Right lung (tissue), 2 donors: ENCODE measurements at regions not wholly inside any gene's neighbourhood (a gene's known extent, or its start where the extent isn't known, plus 50 kb on each side); places are given as distances from the start of the nearest gene placed in this dataset.
"Not testable (repeated sequence)": the region's sequence is repeated elsewhere in the genome, so short reads cannot be mapped to it uniquely, and the experiment has no call there.

Experiments
- DNase-seq, 2 donors: peaks; one replicate each; pipeline ENCODE4 v3.0.0-alpha.2; 2013

DNA sequence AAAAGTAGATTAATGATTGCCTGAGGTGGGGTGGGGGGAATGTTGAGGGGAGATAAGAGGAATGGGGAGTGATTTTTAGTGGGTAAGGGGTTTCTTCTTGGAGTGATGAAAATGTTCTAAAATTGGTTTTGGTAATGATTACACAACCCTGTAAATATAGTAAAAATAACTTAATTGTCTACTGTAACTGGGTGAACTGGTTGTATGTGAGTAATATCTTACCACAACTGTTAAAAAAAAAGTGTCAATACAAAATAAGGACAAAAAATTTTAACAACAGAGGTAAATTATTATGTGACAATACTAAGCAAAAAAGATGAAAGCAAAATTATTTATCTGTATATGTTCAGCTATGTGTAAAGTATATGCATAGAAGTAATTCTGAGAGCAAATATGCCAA is 86.3 kb upstream of the RASSF8 start:
- no peak for DNase-seq

DNA sequence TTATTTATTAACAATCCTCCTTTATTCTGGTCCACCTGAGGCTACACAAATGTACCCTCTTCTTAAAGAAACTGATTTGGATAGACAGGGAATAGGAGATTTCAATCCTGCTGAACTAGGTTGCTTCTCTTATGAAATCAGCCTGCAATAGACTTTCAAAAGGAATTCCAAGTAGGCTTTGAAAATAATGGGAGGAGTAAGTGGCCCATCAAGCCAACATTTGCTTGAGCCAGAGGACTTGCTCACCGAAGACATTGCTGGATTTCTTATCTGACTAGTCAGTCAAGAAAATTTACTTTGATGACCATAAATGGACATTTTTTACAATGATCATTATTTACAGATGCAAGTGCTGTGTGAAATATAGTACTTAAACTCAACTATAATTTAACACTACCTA is 82.8 kb upstream of the RASSF8 start:
- DNase-seq, result no peak

DNA sequence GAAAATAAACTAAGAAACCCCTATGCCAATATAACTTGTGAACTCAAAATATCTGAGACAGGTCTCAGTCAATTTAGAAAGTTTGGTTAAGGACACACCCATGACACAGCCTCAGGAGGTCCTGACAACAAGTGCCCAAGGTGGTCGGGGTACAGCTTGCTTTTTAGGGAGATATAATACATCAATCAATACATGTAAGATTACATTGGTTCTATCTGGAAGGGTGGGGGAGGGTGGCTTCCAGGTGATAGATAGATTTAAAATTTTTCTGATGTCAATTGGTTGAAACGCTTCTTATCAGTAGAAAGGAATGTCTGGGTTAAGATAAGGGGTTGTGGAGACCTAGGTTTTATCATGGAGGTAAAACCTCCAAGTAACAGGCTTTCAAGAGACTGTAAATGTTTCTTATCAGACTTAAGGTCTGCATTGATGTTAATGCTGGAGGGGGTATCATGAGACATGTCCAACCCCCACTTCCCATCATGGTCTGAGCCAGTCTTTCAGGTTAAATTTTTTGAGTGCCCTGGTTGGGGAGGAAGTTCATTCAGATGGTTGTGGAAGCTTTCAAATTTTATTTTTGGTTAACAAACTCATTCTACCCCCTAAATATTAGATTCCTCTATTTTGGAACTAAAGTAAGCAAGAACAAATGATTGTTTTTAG is 82.0 kb upstream of the RASSF8 start:
- no peak for DNase-seq

DNA sequence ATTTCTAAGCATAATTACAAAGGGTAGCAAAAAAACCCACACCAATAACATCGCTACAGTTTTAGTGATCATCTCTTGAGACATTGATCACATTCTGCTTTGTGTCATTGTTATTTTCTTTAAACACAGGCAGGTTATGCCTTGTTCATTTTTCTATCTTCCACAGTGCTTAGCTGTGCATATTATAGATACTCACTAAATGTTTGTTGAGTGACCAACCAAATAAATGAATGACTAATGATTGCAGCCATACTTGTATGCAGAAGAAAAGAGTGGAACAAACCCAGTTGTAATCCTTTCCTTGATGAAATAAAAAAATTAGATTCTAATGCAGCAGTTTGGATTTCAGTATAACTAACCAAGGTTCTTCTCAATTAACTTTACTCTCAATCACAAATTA is 81.0 kb upstream of the RASSF8 start:
- DNase-seq, result no peak

DNA sequence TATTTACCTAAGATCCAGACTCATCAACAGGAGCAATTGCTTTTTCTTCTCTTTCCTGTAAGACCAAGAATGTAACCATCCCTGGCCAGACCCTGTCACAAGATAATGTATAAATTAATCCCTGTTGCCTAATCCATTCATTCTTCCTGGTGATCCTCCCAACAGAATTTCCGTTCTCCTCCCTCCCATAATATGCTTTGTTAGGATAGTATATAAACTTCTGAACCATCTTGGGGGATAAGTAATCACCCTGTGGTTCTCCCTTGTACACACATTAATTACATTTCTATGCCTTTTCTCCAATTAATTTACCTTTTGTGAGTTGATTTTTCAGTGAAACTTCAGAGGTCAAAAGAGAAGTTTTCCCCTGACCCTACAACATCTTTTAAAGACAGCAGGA is 76.2 kb upstream of the RASSF8 start:
- DNase-seq, result no peak

DNA sequence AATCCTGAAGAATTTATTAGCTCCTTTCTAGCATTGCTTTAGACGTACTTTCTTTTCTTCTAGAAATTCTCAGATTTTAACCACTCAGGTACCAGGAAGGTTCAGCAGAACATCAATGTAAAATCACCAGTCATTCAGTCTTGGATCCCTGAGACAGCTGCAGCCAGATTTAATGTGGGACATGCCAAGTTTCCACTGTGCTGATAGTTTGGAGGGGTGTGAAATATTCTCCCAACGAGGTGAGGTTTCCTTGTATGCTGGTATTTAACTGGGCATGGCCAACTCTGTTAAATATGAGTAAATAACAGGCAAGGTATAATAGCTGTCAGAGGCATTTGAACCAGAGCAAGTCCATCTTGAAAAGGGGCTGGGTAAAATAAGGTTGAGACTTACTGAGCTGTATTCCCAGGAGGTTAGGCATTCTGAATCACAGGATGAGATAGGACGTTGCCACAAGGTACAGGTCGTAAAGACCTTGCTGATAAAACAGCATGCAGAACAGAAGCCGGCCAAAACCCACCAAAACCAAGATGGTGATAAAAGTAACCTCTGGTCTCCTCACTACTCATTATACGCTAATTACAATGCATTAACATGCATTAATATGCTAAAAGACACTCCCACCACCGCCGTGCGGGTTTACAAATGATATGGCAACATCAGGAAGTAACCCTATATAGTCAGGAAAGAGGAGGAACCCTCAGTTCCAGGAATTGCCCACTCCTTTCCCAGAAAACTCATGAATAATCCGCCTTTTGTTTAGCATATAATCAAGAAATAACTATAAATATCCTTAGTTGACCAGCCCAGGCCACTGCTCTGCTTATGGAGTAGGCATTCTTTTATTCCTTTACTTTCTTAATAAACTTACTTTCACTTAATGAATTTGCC is 75.2 kb upstream of the RASSF8 start:
- no peak for DNase-seq

DNA sequence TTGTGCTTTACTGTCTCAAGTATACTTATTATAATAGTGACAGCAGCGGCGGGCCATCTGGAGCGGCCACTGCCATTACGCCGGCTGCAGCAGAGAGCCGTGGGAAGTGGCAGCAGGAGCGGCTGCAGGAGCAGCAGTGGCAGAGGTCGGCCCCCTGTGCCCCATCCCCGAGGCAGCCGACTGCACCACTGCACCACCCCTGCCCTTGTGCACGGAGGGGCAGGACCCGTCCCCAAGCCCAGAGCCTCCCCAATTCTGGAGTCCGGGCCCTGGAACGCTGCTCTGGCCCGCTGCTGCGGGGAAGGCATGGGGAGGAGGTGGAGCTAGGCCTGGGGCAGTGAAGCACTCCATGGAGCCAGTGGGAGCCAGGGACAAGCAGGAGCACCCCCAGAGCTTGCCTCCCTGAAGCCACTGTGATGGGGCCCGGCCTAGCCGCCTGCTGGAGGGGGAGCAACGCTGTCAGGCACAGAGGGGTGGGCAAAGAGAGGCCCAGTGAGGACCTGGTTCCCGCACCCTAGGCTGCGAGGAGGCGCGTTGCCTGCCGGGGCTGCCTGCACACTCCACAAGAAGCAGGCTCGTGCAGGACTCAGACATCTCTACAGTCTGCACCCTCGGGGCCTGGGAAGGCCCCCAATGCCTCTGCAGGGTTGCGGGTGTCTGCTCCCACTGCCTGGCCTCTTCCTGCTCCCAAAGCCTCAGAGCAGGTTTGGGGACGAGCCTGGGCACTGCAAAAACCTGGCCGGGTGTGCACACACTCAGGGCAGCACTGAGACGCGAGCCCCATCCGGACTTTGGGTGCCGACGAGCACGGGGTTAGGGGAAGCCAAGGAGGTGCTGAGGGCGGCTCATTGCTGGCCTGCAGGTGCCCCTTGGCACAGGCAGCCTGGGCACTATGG is 74.2 kb upstream of the RASSF8 start:
- DNase-seq, result no peak

DNA sequence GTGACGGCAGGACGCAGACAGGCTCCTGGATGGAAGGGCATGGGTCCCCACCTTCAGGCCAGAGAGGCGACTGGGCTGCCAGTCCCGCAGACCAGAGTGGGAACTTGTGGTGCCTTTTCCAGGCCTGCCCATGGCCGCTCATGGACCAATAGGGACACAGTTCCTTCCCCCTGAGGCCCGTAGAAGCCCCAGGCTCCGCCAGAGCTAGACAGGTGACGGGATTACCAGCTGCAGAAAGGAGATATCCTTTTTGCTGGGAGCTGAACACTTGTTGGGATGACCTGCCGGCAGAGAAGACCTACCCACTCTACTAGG is 73.6 kb upstream of the RASSF8 start:
- no peak for DNase-seq

DNA sequence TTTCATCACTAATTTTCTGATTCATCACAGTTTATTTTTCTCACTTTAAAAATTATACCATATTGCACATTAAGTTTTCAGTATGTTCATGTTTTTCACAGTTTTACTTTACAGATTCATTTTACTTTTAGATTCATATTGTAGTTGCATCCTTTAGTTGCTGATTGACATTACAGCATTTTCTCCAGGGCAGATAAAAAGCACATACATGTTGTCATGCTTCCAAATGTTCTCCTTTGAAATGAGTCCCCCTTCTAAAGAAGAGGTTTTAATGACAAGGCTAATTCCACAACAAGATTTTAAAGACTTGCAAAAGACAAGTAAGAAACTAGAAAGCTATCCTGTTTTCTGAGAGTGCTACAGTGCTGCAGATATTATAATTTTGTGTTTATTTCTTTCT is 72.1 kb upstream of the RASSF8 start:
- DNase-seq, result no peak

DNA sequence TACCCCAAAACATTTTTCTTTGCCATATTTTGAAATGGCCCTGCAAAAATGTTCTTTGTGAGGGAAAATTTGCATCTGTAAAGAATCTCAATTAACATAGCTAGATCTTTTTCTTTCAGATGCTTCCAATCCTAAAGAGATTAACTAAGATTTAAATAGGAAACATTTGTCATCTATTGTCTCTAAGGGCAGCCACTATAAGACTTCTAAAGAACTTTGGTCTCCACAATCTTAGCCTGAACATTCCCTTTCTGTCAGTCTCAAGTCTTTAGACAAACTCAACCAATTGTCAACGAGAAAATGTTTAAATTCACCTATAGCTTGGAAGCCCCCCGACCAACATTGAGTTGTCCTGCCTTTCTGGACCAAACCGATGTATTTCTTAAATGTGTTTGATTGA is 71.1 kb upstream of the RASSF8 start:
- DNase-seq, result no peak

DNA sequence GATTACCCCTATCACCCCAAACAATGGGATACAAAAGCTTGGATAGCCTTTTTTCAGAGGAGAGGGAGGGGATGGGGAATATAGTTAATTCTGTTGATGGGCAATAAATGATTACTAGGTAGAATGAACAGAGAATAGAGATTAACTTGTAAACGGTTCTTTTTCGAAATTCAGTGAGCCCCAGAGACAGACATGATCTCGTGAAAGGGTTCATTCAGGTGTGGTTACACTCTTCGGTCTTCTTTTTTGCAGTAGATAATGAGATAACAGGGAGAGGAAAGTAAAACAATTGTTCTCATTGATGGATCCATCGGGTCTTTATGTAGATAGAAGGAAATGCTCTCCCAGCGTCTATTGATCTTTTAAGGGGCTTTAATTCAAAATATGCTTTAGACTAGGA is 69.3 kb upstream of the RASSF8 start:
- no peak for DNase-seq

DNA sequence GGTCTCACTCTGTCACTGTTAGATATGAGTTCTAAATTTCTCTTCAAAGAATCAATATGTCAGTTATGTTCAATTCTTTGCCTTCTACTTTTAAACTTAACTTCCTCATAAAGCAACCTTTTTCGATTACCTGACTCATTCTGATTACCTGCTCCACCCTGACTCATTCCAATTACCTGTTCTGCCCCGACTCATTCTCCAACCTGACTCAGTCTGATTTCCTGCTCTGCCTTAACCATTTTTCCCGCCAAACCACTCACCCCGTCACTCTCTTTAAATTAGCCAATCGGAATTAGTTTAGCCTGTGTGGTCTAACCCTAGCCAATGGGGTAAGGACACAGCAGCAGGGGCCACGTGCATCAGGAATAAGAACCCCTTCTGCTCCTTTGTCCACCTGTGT is 67.4 kb upstream of the RASSF8 start:
- DNase-seq, result not testable (repeated sequence)

DNA sequence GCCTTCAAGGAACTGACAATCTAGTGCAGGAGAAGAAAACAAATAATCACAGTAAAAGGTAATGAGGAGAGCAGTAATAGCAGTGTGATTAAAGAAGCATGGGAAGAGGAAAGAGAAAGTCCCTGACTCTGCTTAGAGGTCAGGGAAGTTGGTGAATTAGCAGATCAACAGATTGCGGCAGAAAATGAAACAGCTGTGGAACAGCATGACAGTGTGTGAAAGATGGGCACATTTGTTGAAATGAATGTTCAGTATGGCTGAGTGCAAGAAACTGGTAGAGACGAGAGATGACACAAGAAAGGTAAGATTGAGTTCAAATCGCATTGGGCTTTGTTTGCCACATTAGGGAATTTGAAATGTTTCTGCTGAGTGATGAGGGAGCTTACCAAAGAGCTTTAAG is 63.7 kb upstream of the RASSF8 start:
- no peak for DNase-seq

DNA sequence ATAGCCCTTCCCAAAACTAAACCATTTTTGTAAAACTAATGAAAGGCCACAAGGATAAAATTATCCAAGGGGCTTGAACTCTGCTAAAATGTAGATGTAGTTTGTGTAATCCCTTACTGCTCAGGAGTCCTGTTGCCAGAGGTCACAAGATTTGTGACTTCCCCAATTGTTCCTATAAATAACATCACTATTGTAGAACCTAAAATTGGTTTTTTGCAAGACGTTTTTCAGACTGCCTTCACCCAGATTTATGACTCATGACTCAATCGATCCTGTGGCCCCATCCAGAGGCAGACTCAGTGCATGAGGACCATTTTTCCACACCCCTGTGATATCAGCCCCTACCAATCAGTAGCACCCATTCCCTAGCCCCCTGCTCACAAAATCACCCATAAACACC is 61.5 kb upstream of the RASSF8 start:
- no peak for DNase-seq

DNA sequence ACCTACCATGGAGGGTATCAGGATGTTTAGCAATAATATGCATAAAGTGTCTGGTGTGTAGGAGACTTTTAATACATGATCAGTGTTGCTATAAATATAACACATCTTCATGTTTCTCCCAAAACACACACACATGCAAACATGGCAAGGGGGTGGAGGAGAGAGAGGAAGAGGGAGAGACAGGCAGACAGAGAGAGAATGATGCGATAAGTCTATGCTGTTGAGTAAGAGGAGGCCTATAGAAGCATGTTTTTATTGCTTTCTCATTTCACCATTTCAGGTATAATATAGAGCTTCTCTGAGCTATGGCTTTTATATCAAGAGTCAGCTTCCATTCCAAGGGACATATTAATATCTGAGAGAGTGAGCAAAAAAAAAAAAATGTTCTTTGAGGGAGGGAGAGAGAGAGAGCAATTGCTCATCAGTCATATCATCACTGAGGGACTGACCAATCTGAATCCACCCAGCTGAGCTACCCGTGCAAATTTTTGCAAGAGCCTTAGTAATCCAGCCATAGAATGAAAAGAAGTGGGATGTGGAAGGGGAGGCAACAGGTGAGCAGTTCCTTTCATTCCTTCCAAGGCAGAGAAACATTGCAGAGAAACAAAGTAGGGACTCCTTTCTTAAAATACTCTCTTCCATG is 54.8 kb upstream of the RASSF8 start:
- DNase-seq, result no peak

DNA sequence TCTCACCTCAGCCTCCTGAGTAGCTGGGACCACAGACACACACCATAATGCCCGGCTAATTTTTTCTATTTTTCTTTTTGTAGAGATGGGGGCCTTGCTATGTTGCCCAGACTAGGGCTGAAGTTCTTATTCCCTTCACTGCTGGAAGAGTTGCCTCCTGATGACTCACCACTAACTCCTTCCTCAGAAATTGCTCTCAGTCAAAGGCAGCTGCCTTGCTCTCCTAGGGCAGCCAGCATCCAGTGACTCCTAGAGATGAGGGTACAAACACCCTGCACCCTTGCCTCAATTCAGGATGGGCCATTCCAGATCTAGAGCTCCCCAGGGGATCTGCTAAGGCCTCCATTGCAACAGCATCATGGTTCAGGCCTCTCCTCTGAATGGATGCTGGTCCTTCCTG is 54.0 kb upstream of the RASSF8 start:
- no peak for DNase-seq

DNA sequence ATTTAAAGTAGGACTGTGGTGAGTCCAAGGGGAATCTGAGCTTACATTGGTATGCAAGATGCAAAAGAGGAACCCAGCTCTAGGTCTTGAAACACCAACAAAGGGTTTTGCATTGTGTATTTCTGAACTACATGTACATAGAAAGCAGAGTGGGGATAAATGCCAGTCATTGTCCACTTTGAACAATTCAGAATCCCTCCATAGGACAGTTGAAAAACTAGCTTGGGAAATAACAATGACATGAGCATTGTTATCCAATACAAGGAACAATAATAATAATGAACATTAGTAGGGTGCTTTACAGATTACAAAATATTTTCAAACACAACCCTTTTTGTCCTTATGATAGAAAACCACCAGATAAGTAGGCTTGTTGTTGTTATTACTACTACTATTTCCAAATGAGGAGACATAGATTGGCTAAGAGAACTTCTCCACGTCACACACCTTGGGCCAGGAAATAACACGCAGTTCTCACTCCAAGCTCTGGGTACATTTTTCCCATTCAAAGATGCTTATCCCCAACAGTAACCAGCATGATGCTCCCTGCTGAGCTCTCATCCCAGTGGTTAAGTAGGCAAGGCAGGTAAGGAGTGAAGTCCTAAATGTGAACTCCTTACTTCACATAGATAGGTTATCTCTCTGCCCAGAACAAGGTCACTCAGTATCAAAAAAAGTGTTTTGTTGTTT is 51.7 kb upstream of the RASSF8 start:
- no peak for DNase-seq
